Fibroblast of skin of abdomen (primary cell): ENCODE measurements at regions not wholly inside any gene's neighbourhood (a gene's known extent, or its start where the extent isn't known, plus 50 kb on each side); places are given as distances from the start of the nearest gene placed in this dataset.

ENCODE experiments used
- DNase-seq: peaks from one replicate; pipeline ENCODE4 v3.0.0-alpha.2; 2013

- DNase-seq: no peak
Observed at GRCh38 chr2:83528767-83529166, 930.3 kb downstream of the SUCLG1 start.

- no peak for DNase-seq
Observed at GRCh38 chr2:83522891-83523493, 936.1 kb downstream of the SUCLG1 start.

GRCh38 chr2:83517727-83518368 lies 941.2 kb downstream of the SUCLG1 start:
- no peak for DNase-seq

GRCh38 chr2:83516503-83516902 lies 942.6 kb downstream of the SUCLG1 start:
- DNase-seq: no peak

- DNase-seq: no peak
Observed at GRCh38 chr2:83487451-83487850, 971.6 kb downstream of the SUCLG1 start.

- peak; percentile 24 for DNase-seq
Observed at GRCh38 chr2:83481436-83481835, 977.6 kb downstream of the SUCLG1 start.

GRCh38 chr2:83478037-83478436 lies 981.0 kb downstream of the SUCLG1 start:
- no peak for DNase-seq

GRCh38 chr2:83475371-83475770 lies 983.7 kb downstream of the SUCLG1 start:
- no peak for DNase-seq

- DNase-seq: no peak
Observed at GRCh38 chr2:83471655-83472054, 987.4 kb downstream of the SUCLG1 start.

GRCh38 chr2:83470928-83471327 lies 988.2 kb downstream of the SUCLG1 start:
- DNase-seq: no peak

- DNase-seq: no peak
Observed at GRCh38 chr2:83464444-83464843, 994.6 kb downstream of the SUCLG1 start.

GRCh38 chr2:83462881-83463280 lies 996.2 kb downstream of the SUCLG1 start:
- DNase-seq: no peak

GRCh38 chr2:83461135-83461534 lies 997.9 kb downstream of the SUCLG1 start:
- no peak for DNase-seq

- peak; percentile 10 for DNase-seq
Observed at GRCh38 chr2:83459456-83459855, 999.6 kb downstream of the SUCLG1 start.

- no peak for DNase-seq
Observed at GRCh38 chr2:83435989-83436388, 1023.1 kb downstream of the SUCLG1 start.

GRCh38 chr2:83420993-83421392 lies 1038.1 kb downstream of the SUCLG1 start:
- DNase-seq: no peak

- no peak for DNase-seq
Observed at GRCh38 chr2:83394134-83394904, 1064.8 kb downstream of the SUCLG1 start.

- DNase-seq: no peak
Observed at GRCh38 chr2:83388804-83389203, 1070.3 kb downstream of the SUCLG1 start.

- DNase-seq: peak; percentile 62
Observed at GRCh38 chr2:83386549-83386948, 1072.5 kb downstream of the SUCLG1 start.

GRCh38 chr2:83378921-83379320 lies 1080.2 kb downstream of the SUCLG1 start:
- DNase-seq: peak; percentile 38

GRCh38 chr2:83376731-83377130 lies 1082.3 kb downstream of the SUCLG1 start:
- no peak for DNase-seq

GRCh38 chr2:83370419-83370762 lies 1088.7 kb downstream of the SUCLG1 start:
- no peak for DNase-seq

GRCh38 chr2:83369601-83370418 lies 1089.3 kb downstream of the SUCLG1 start:
- DNase-seq: no peak
